Head of caudate nucleus (tissue), 42 donors: ENCODE measurements at regions not wholly inside any gene's neighbourhood (a gene's known extent, or its start where the extent isn't known, plus 50 kb on each side); places are given as distances from the start of the nearest gene placed in this dataset.
"Not testable (repeated sequence)": the region's sequence is repeated elsewhere in the genome, so short reads cannot be mapped to it uniquely, and the experiment has no call there.

Experiments
- DNase-seq, 42 donors: peaks; one replicate each; pipeline versions ENCODE4 v3.0.0 to v3.0.0-alpha.2; 2020 to 2021; ENCODE audit warnings: mixed read lengths in 7 of 42
- intact Hi-C: fragments of 100-400 bp; cut with DNase I; formaldehyde crosslinking; loops from one replicate; pipeline ENCODE4 v1.15.0; 2022

GRCh38 chr20:47863981-47864380, 78.7 kb upstream of the SULF2 start:
- intact Hi-C loops: no loop called here
- no peak for DNase-seq

GRCh38 chr20:47863315-47863965, 78.2 kb upstream of the SULF2 start:
- no peak for DNase-seq

GRCh38 chr20:47862574-47863240, 77.4 kb upstream of the SULF2 start:
- no peak for DNase-seq
- intact Hi-C loops: no loop called here

More at GRCh38 chr20:47863315-47863965, 78.2 kb upstream of the SULF2 start:
- intact Hi-C loops: no loop called here

- peak in 4 of 42 donors; percentile 15 to 44 (median 22) for DNase-seq
- intact Hi-C loops: no loop called here
Measured at GRCh38 chr20:47861116-47861515, 75.8 kb upstream of the SULF2 start.

GRCh38 chr20:47860049-47860830, 75.0 kb upstream of the SULF2 start:
- no peak for DNase-seq
- intact Hi-C loops: no loop called here

- intact Hi-C loops: no loop called here
- DNase-seq: no peak
Measured at GRCh38 chr20:47859278-47859677, 74.0 kb upstream of the SULF2 start.

- intact Hi-C loops: no loop called here
- DNase-seq: peak in 7 of 42 donors; percentile 6 to 48 (median 20)
Measured at GRCh38 chr20:47857569-47858464, 72.5 kb upstream of the SULF2 start.

GRCh38 chr20:47857187-47857568, 71.9 kb upstream of the SULF2 start:
- intact Hi-C loops: no loop called here
- no peak for DNase-seq

- DNase-seq: no peak
- intact Hi-C loops: no loop called here
Measured at GRCh38 chr20:47855799-47856198, 70.5 kb upstream of the SULF2 start.

- intact Hi-C loops: no loop called here
Measured at GRCh38 chr20:47854687-47855212, 69.5 kb upstream of the SULF2 start.

GRCh38 chr20:47851774-47852173, 66.5 kb upstream of the SULF2 start:
- DNase-seq: no peak
- intact Hi-C loops: no loop called here

More at GRCh38 chr20:47854687-47855212, 69.5 kb upstream of the SULF2 start:
- no peak for DNase-seq

GRCh38 chr20:47850146-47850545, 64.9 kb upstream of the SULF2 start:
- no peak for DNase-seq
- intact Hi-C loops: no loop called here

GRCh38 chr20:47849596-47849995, 64.3 kb upstream of the SULF2 start:
- DNase-seq: no peak
- intact Hi-C loops: loop anchor here (10.0 kb wide), 1 partner anchor 45 kb away; no protein-coding TSS in a partner anchor

- intact Hi-C loops: loop anchor here (10.0 kb wide), 1 partner anchor 46 kb away; no protein-coding TSS in a partner anchor
- DNase-seq: no peak
Measured at GRCh38 chr20:47849006-47849405, 63.7 kb upstream of the SULF2 start.

GRCh38 chr20:47848534-47848933, 63.3 kb upstream of the SULF2 start:
- intact Hi-C loops: loop anchor here (10.0 kb wide), 1 partner anchor 46 kb away; no protein-coding TSS in a partner anchor
- not testable (repeated sequence) for DNase-seq

GRCh38 chr20:47847884-47848485, 62.7 kb upstream of the SULF2 start:
- DNase-seq: peak in 24 of 42 donors; percentile 2 to 58 (median 33)
- intact Hi-C loops: loop anchor here (10.0 kb wide), 1 partner anchor 47 kb away; no protein-coding TSS in a partner anchor

- DNase-seq: not testable (repeated sequence)
- intact Hi-C loops: loop anchor here (10.0 kb wide), 1 partner anchor 48 kb away; no protein-coding TSS in a partner anchor
Measured at GRCh38 chr20:47847220-47847619, 61.9 kb upstream of the SULF2 start.

GRCh38 chr20:47846651-47847050, 61.4 kb upstream of the SULF2 start:
- peak in 35 of 42 donors; percentile 8 to 67 (median 35) for DNase-seq
- intact Hi-C loops: loop anchor here (10.0 kb wide), 1 partner anchor 48 kb away; no protein-coding TSS in a partner anchor
